Islet precursor cell (in vitro differentiated cells): ENCODE measurements at regions not wholly inside any gene's neighbourhood (a gene's known extent, or its start where the extent isn't known, plus 50 kb on each side); places are given as distances from the start of the nearest gene placed in this dataset.
"Not testable (repeated sequence)": the region's sequence is repeated elsewhere in the genome, so short reads cannot be mapped to it uniquely, and the experiment has no call there.

Experiments
- DNase-seq: peaks from one replicate; pipeline ENCODE4 v3.0.0-alpha.2; 2018

DNA sequence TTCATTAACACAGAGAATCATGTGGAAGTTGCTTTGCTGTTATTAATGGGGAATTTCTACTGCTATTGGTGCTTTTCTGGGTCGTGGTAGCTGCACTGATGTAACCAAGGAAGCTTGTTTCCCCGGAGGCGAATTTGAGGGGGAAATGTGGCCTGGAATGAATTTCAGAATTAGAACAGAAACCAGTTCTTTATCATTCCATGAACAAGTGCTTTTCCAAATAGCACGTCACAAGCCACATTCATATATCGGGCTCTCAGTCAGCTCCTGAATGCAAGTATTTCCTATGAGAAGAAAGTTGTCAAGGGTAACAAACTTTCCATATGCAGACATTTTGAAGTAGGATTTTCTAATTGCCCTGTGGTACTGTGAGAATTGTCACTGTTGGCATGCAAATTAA, 1353.2 kb downstream of the AACS start:
- no peak for DNase-seq

DNA sequence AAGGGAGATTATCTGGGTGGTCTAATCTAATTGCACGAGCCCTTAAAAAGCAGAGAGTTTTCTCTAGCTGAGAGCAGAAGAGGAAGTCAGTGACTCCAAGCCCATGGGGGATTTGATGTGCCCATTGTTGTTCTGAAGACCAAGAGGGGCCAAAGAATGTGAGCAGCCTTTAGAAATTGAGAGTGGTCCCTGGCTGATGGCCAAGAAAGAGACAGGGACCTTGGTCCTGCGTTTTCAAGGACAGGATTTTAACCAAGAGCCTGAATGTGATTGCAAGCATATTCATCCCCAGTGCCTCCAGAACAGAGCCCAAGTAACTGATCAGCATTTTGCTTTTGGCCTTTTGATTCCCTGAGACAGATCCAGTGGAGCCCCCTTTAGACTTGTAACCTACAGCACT, 1353.9 kb downstream of the AACS start:
- no peak for DNase-seq

DNA sequence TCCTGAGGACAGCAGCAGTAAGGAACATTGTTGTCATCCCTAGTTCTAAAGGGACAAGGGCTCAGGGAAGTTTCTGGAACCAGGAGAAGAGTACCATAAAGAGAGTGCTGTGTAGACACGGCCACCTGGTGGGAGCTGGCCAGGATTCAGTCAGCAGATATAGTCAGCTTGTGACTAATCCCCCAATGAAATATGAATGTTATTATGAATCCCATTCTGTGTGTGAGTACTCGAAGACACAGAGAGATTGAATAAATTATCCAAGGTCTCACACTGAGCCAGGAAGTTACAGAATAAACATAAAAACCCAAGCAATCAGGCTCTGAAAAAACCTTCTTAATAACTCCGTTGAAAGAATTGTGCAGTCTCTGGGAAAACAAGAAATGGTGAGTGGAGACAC, 1359.5 kb downstream of the AACS start:
- DNase-seq, result no peak

DNA sequence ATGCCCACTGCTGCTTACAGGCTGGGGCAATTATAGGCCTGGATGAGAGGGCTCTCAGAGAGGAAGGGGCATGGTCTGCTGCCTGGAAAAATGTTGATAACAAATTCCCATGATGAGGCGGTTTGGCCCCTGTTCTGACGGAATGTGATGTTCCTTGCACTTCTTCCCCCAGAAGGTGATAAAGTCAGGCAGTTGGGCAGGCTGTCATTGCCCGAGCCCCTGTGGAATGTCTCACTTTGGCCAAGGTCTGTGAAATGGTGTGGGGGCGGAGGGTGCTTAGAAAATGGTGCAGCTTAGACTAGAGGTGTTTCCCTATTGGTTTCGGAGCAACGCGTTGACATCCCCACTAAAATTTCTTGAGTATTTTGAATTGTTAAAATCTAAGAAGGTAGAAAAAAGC, 1360.0 kb downstream of the AACS start:
- DNase-seq, result no peak

DNA sequence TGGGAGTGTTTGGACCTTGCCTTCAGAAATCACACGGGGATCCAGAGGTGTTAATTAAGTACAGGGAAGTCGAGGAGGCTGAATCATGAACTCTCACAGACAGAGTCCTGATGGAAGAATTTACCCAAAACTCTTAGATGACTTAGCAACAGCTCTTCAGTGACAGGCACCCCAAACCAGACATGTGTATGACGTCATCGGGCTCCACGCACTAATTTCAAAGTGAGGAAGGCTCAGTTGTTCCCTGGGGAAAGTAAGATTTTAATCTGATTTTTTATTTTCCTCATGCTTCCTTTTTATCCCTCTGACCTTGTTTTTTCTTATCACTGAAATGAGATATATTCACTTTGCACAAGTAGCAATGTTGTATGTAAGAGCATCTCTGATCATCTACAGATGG, 1363.5 kb downstream of the AACS start:
- no peak for DNase-seq

DNA sequence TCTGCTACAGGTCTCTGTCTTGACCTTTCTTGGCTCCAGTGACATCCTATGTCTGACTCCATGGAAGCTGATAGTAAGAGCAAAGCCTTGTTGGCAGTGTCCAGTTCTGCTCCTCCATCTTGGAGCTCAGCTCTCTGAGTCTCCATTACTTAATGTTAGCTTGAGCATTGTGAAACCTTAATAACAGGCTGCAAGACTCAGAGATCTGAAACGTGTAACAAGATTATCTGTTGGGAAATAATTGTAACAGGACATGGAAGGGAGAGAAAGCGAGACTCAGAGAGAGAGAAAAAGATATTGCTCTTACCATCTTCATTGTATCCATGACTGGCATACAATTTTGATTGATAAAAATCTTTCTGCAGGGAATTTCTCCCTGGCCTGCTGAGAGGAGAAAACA, 1365.7 kb downstream of the AACS start:
- no peak for DNase-seq

DNA sequence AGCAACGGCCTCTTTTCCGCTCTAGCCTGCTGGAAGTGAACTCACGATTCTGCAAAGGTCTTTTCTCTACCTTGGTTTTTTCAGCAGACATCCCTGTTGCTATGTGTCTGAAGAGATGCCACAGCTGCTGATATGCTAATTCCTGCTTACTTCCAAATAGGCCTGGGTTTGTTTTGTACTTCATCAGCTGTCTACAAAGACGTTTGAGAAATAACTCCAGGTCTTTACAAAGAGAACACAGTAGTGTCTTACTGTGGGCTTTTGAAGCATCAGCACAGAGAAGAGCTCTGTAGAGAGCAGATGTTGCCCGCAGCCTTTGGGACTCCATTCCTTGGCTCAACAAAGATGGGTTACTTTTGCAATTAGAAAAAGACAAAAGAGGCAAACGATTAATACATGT, 1366.5 kb downstream of the AACS start:
- DNase-seq, result no peak

DNA sequence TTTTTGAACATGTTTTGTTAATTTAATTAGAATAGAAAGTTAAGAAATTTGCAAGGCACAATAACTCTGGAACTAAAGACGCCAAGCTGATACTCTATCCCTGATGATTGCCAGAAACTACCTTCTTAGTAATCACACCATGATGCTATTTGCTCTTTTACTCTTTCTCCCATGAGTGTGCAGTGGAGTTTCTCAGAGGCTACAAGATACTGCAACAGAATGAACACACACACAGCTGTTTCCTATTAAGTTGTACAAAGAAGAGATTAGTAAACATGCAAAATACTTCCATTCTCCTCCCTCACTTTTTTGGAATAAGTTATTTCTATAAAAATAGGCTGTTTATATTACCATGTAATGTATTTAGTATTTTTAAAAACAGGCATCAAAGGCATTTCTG, 1367.5 kb downstream of the AACS start:
- no peak for DNase-seq

DNA sequence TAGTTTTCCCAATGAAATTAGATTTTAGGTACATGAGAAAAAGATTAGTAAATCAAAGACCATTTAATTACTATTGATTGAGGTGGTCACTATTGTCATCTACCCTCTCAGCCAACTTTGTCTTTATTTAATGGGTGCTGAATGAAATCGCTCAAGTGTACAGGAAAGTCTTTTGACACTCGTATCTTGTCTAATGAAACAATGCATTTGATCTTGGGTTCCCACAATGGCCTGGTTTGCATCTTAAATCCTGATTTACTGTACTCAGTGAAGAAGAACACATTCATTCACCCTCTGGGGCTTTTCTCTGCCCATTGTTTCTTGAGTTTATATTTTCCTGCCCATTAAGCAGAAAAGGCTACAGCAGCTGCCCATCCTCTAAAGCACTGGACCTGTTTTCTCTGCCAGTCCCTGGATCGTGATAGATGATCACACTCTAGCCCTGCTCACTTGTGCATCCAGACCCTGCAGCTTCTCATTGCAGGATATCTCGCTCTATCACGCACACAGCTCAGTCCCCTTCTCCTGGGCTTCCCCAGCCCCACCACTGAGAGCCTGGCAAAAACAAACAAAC, 1369.3 kb downstream of the AACS start:
- DNase-seq, result no peak

DNA sequence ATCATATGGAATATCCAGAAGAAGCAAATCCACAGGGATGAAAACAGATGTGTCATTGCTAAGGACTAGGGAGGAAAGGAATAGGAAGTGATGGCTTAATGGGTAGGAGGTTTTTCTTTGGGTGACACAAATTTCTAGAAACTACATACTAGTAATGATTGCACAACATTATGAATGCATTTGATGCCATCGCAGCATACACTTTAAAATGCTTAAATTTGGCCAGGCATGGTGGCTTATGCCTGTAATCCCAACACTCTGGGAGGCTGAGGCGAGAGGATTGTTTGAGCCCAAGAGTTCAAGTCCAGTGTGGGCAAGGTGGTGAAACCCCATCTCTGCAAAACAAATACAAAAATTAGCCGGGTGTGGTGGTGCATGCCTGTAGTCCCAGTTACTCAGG, 1370.8 kb downstream of the AACS start:
- DNase-seq, result no peak

DNA sequence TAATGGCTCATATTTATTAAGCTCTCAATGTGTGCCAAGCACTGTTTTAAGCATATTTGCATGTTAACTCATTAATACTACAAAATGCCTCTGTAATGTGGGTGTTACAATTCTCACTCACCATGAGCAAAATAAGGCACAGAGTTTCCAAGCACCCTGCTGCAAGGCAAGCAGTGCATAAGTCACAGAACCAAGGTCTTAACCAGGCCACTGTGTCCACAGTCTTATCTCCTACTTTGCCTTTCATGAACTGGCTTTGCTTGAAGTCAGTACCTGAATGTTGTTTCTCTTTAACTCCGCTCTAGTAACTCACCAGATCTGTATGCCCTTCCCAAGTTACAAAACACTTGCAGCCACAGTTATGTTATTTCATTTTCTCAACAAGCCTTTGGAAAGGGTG, 1372.7 kb downstream of the AACS start:
- DNase-seq, result no peak

DNA sequence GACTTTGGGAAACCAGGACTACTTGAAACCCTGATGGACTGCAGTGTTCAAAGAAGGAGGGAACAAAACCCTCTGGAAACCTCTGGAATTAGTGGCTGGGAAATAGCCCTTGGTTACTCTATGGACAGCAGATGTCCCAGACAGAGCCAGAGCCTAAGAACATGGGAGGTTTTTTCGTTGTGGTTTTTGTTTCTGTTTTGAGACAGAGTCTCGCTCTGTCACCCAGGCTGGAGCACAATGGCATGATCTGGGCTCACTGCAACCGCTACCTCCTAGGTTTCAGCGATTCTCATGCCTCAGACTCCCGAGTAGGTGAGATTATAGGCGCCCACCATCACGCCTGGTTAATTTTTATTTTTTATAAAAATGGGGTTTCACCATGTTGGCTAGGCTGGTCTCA, 1378.7 kb downstream of the AACS start:
- DNase-seq, result no peak

DNA sequence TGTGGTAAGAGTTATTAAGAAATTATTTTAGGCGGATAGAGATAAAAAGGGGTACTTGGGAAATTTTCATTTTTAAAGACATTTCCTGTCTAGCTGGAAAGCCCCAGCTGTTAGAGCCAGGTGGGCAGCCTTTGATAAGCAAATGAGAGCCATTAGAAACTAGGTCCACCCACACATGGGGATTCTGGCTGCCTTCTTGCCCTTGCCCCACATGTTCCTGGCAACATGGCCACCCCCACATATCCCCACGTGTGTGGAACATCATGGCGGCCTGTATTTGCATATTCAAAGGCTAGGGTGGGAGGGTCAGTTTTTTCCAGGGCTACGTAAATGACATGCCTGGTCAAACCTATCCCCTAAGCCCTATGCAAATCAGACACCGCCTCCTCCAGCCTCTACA, 1382.1 kb downstream of the AACS start:
- no peak for DNase-seq

DNA sequence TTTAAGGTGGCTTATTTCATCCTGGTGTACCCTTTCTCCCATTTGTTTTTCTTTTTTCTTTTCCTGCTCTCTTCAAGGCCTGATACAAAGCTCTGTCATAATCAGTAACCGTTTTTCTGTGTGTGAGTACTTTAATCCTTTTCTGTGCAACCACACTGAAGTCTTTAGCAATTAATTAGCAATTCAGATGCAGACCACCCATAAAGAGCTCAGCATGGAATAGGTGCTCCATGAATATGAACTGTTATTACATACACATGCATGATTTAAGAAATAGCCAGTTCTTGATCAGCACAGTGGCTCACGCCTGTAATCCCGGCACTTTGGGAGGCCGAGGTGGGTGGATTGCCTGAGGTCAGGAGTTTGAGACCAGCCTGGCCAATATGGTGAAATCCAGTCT, 1386.6 kb downstream of the AACS start:
- no peak for DNase-seq

DNA sequence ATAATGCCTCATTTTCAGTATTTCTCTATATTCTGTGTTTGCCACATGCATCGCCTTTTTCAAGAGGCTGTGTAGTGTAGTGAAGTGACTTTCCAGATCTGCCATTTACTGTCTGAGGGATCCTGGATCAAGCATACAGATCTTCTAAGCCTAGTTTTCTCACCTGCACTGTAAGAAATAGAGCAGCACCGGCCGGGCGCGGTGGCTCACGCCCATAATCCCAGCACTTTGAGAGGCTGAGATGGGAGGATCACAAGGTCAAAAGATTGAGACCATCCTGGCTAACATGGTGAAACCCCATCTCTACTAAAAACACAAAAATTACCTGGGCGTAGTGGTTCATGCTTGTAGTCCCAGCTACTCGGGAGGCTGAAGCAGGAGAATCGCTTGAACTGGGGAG, 1387.5 kb downstream of the AACS start:
- DNase-seq, result not testable (repeated sequence)

DNA sequence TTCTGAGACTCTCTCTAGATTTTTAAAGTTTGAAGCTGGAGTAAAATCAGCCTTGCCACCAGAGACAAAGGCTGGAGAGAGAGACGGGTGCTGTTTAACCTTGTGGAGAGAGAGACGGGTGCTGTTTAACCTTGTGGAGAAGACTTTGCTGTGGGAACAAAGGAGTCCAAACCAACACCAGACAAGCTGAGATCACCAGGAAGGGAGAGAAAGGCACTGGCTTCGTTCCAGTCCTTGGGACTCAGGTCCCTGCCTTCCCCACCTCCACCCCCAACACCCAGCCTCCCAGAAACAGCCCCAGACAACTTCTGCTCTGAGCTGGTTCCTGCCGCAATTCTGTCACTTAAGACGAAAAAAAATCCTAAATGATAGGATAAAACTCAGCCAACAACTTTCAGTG, 1389.3 kb downstream of the AACS start:
- DNase-seq, result no peak

DNA sequence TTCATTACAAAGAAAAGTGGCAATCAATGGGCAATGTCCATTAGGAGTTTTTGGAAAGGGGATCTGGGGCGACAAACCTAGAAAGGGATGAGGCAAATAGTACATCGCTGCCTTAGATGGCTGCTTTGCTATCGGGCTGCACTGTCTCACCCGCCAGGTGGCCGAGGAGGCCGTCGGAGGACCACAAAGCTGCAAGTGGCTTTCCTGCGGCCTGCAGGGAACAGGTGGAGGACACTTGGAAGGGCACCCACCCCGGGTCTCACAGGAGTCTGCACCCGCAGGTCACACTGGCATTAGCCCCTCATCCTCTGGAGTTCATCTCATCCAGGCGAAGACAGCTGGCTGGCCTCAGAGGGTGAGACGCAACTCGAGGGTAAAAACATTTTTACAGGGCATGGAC, 1392.5 kb downstream of the AACS start:
- DNase-seq, result no peak

DNA sequence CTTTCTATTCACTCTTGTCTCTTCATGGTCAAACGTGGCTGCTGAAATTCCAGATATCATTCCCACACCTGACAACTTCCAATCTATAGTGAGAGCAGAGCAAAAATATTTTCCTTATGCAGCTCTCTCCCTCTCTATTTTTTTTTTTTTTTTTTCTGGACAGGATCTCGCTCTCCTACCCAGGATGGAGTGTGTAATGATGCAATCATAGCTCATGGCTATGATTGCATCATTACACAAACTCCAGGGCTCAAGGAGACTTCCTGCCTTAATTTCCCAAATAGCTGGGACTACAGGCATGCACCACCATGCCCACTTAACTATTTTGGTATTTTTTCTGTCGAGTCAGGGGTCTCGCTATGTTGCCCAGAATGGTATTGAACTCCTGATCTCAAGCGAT, 1398.9 kb downstream of the AACS start:
- no peak for DNase-seq

DNA sequence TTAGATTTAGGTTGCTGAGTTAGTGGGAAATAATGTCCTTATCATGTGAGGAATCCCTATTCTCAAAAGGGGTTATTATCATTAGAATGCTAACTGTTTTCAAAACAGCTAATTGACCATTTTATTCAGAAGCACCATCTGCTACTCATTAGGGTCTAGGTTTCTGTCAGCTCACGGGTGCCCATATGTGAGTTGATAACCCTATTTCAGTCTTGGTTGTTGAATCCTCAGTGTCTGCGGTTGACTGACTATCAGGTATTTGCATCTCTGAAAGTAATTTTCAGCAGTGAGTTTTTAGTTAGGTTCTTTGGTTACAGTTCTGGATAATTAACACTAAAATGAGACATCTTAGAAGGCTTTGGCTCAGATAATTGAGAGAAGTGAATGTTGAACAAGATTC, 1404.0 kb downstream of the AACS start:
- DNase-seq, result no peak

DNA sequence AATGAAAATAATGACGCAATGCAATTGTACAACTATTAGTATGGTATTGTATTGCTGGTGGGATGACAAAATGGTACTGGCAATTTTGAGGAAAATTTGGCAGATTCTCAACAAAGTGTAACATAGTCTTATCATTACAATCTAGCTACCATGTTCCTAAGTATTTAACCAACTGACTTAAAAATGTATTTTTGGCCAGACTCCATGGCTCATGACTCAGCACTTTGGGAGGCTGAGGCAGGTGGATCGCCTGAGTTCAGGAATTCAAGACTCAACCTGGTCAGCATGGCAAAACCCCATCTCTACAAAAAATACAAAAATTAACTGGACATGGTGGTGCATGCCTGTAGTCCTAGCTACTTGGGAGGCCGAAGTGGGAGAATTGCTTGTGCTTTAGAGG, 1409.5 kb downstream of the AACS start:
- no peak for DNase-seq

DNA sequence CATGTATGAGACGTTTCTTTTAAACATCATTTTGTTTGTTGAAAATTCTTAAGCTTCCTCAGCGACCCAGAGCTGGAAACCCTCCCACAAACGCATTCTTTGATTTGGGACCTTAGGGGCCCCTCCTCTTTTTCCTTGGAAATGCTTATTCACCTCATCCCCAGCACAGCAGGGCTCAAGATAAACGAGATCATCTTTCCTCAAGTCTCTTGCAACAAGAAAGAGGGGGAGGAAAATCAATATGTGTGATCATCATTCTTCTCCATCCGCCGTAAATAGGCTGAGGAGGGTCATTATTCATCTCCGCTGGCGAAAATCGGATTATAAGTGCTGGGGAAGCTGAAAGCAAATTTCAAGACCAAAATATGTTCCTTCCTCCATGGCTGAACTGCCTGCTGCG, 1415.2 kb downstream of the AACS start:
- no peak for DNase-seq

DNA sequence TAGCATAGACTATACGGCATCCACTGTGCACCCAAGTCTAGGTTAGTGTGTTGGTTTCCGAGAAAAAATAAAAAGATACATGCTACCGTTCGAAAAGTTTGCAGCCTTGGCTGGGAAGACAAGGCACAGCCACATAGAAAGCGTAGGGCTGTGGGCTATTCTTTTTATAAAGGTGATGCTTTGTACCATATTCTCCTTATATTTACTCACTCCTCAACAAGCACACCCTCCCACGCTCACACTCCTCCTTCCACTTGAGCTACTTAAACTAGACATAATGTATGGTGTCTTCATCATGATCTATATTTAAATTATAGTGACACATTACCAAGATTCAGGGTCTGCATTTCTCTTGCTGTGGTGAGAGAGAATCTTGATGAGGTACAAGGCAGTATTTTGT, 1416.5 kb downstream of the AACS start:
- DNase-seq, result no peak

DNA sequence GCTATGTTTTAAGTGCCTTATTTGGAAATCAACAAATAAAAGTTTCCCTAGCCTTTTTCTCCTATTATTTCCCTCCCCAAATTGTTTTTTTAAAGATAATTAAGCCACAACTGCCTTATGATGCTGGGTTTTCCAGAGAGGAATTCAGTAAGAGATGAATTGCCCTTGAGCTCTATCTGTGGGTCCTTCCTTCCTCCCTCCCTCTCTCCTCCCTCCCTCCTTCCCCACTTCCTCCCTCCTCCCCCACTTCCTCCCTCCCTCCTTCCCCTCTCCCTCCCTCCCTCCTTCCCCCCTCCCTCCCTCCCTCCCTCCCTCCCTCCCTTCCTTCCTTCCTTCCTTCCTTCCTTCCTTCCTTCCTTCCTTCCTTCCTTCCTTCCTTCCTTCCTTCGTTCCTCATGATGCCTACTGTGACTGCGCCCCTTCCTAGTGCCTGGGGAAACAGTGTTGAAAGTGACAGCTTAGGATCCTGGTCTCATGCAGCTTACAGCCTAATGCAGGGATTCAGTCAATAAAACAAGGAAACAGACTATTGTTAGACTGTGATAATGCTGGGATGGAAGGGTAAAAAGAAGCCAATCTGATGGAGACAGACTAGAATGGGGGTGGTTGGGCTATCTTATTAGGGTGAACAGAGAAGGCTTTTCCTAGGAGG, 1417.1 kb downstream of the AACS start:
- DNase-seq, result no peak

DNA sequence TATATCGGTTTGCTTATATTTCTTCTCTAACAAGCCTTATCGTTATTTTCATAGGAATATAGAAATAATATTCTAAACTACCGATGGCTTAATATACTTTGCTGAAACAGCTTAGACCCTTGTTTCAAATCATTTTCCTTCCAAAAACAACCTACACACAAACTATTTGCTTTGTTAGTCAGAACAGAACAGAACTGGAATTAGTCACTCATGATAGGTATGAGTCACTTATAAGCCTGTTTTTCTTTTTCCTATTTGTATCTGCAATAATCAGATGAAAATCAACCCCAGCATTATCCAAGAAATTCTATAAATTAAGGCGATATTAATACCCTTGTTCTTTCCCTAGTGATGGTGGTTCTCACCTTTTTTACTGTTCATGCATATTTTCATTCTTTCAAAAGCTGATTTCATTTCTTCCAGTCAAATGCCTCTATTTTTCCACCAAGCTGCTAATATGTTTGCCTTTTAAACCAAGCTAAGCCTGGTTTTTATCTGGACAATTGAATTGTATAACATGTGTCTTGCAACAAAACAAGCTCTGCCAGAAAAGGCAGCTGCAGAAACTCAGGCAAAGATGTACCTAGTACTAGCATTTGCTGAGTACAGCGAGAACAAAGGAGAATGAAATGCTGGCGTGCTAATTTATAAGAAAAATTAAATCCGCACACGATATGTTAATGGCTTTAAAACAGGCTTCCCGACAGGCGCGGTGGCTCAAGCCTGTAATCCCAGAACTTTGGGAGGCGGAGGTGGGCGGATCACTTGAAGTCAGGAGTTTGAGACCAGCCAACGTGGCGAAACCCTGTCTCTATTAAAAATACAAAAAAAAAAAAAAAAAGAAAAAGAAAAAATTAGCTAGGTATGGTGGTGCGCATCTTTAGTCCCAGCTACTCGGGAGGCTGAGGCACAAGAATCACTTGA, 1418.2 kb downstream of the AACS start:
- no peak for DNase-seq
